H9 (cell line): ENCODE measurements at regions not wholly inside any gene's neighbourhood (a gene's known extent, or its start where the extent isn't known, plus 50 kb on each side); places are given as distances from the start of the nearest gene placed in this dataset.

Experiments
- DNase-seq: peaks from one replicate; pipeline ENCODE4 v3.0.0-alpha.2; 2017
- H2AFZ ChIP-seq: one replicate; pipeline ENCODE4 v1.6.1; 2013; ENCODE audit warnings: mild to moderate bottlenecking, low read length, control low read depth, moderate library complexity
- H2AK5ac ChIP-seq: 2 replicates; pipeline ENCODE4 v1.6.1; 2013; ENCODE audit warnings: low read length, control low read depth, mixed read lengths; ENCODE audit not compliant: insufficient read length
- H2BK120ac ChIP-seq: one replicate; pipeline ENCODE4 v1.6.1; 2013; ENCODE audit warnings: low read depth, mild to moderate bottlenecking, low read length, control low read depth, inconsistent platforms; ENCODE audit not compliant: poor library complexity, severe bottlenecking
- H2BK12ac ChIP-seq: 2 replicates; pipeline ENCODE4 v1.6.1; 2013; ENCODE audit warnings: low read length, control low read depth, mixed read lengths, low read depth; ENCODE audit not compliant: insufficient read length
- H2BK15ac ChIP-seq: 2 replicates; pipeline ENCODE4 v1.6.1; 2013; ENCODE audit warnings: low read depth, low read length, control low read depth
- H2BK20ac ChIP-seq: one replicate; pipeline ENCODE4 v1.6.1; 2013; ENCODE audit warnings: low read depth, mild to moderate bottlenecking, low read length, control low read depth, inconsistent platforms; ENCODE audit not compliant: poor library complexity, severe bottlenecking
- H2BK5ac ChIP-seq: 2 replicates; pipeline ENCODE4 v1.6.1; 2013; ENCODE audit warnings: low read length, control low read depth, mixed read lengths; ENCODE audit not compliant: insufficient read length
- H3K14ac ChIP-seq: 2 replicates; pipeline ENCODE4 v1.6.1; 2013; ENCODE audit warnings: low read length, control low read depth; ENCODE audit not compliant: insufficient read depth
- H3K18ac ChIP-seq: 2 replicates; pipeline ENCODE4 v1.6.1; 2013; ENCODE audit warnings: low read depth, mild to moderate bottlenecking, mixed read lengths, low read length, control low read depth; ENCODE audit not compliant: insufficient read length
- H3K23ac ChIP-seq: 2 replicates; pipeline ENCODE4 v1.6.1; 2013; ENCODE audit warnings: low read length, control low read depth, mixed read lengths, low read depth; ENCODE audit not compliant: insufficient read length
- H3K23me2 ChIP-seq: 2 replicates; pipeline ENCODE4 v1.6.1; 2013; ENCODE audit warnings: low read depth, mild to moderate bottlenecking, mixed read lengths, low read length, control low read depth; ENCODE audit not compliant: insufficient read length, poor library complexity, severe bottlenecking
- H3K27ac ChIP-seq: 2 replicates; pipeline ENCODE4 v1.5.1; 2013; ENCODE audit warnings: low read length, control low read depth, mixed read lengths, low read depth; ENCODE audit not compliant: insufficient read length
- H3K27me3 ChIP-seq: 2 replicates; pipeline ENCODE4 v1.6.1; 2013; ENCODE audit warnings: low read length, control low read depth, inconsistent platforms; ENCODE audit not compliant: insufficient read depth
- H3K4ac ChIP-seq: 2 replicates; pipeline ENCODE4 v1.6.1; 2013; ENCODE audit warnings: low read depth, mild to moderate bottlenecking, control low read depth, inconsistent platforms, low read length, moderate library complexity
- H3K4me1 ChIP-seq: 2 replicates; pipeline ENCODE4 v1.6.1; 2013; ENCODE audit warnings: low read length, control low read depth, inconsistent platforms; ENCODE audit not compliant: insufficient read depth
- H3K4me2 ChIP-seq: 2 replicates; pipeline ENCODE4 v1.6.1; 2013; ENCODE audit warnings: low read length, control low read depth, mixed read lengths; ENCODE audit not compliant: insufficient read length, insufficient read depth
- H3K56ac ChIP-seq: 2 replicates; pipeline ENCODE4 v1.6.1; 2013; ENCODE audit warnings: low read depth, mild to moderate bottlenecking, mixed read lengths, low read length, control low read depth; ENCODE audit not compliant: insufficient read length
- H3K79me1 ChIP-seq: 2 replicates; pipeline ENCODE4 v1.6.1; 2013; ENCODE audit warnings: low read depth, mild to moderate bottlenecking, moderate library complexity, low read length, control low read depth, inconsistent platforms; ENCODE audit not compliant: insufficient read depth, poor library complexity, severe bottlenecking
- H3K79me2 ChIP-seq: 2 replicates; pipeline ENCODE4 v1.6.1; 2013; ENCODE audit warnings: low read length, control low read depth, inconsistent platforms; ENCODE audit not compliant: insufficient read depth
- H3K9ac ChIP-seq: 2 replicates; pipeline ENCODE4 v1.6.1; 2013; ENCODE audit warnings: low read length, control low read depth, mixed read lengths; ENCODE audit not compliant: insufficient read length; ENCODE audit errors: extremely low read depth
- H3K9me3 ChIP-seq: one replicate; pipeline ENCODE4 v1.6.1; 2013; ENCODE audit warnings: low read depth, low read length, inconsistent platforms; ENCODE audit not compliant: control insufficient read depth
- H3T11ph ChIP-seq: one replicate; pipeline ENCODE4 v1.6.1; 2013; ENCODE audit warnings: mild to moderate bottlenecking, low read length, control low read depth, inconsistent platforms
- H4K20me1 ChIP-seq: one replicate; pipeline ENCODE4 v1.6.1; 2013; ENCODE audit not compliant: control insufficient read depth, insufficient read length, insufficient read depth
- H4K5ac ChIP-seq: 2 replicates; pipeline ENCODE4 v1.6.1; 2013; ENCODE audit warnings: low read depth, mild to moderate bottlenecking, mixed read lengths, low read length, control low read depth; ENCODE audit not compliant: insufficient read length
- H4K8ac ChIP-seq: replicated peaks from 2 replicates; pipeline ENCODE4 v1.6.1; 2013; ENCODE audit warnings: low read length, control low read depth, mixed read lengths, low read depth; ENCODE audit not compliant: insufficient read length
- H4K91ac ChIP-seq: 2 replicates; pipeline ENCODE4 v1.6.1; 2013; ENCODE audit warnings: low read depth, mild to moderate bottlenecking, moderate library complexity, mixed read lengths, low read length, control low read depth; ENCODE audit not compliant: insufficient read length
- H3K27ac Mint-ChIP-seq, 3 experiments: 2 replicates in 2 of 3; 3 replicates in 1 of 3; pipeline ENCODE4 v1.8.0; 2020 to 2021; ENCODE audit warnings: mixed read lengths in 3 of 3, mild to moderate bottlenecking in 1 of 3, moderate library complexity in 1 of 3
- H3K27me3 Mint-ChIP-seq: 2 replicates; pipeline ENCODE4 v1.8.0; 2021; ENCODE audit warnings: low read depth, mild to moderate bottlenecking, moderate library complexity, mixed read lengths
- H3K36me3 Mint-ChIP-seq, 3 experiments: 2 replicates in 2 of 3; 3 replicates in 1 of 3; pipeline ENCODE4 v1.8.0; 2020 to 2021; ENCODE audit warnings: low read depth in 3 of 3, mixed read lengths in 3 of 3; ENCODE audit not compliant: insufficient read depth in 1 of 3
- H3K4me1 Mint-ChIP-seq, 2 experiments: 2 replicates each; pipeline ENCODE4 v1.8.0; 2020; ENCODE audit warnings: mixed read lengths in 2 of 2
- H3K4me3 Mint-ChIP-seq, 2 experiments: 2 replicates in 1 of 2; 3 replicates in 1 of 2; pipeline ENCODE4 v1.8.0; 2020 to 2021; ENCODE audit warnings: mild to moderate bottlenecking in 2 of 2, mixed read lengths in 2 of 2, moderate library complexity in 1 of 2
- H3K9me3 Mint-ChIP-seq, 2 experiments: 2 replicates in 1 of 2; 3 replicates in 1 of 2; pipeline ENCODE4 v1.8.0; 2020; ENCODE audit warnings: mild to moderate bottlenecking in 2 of 2, mixed read lengths in 2 of 2, moderate library complexity in 1 of 2
- CTCF ChIP-seq: fragments of 200-600 bp; sonication (generic); conservative IDR thresholded peaks from 3 replicates; pipeline ENCODE4 v1.8.0; 2021; ENCODE audit warnings: antibody characterized with exemption, mild to moderate bottlenecking
- WGBS: extraction: QIAGEN DNeasy Blood & Tissue Kit; methylation state at CpG from one replicate; pipeline ENCODE4 v1.1.7; 2013; ENCODE audit warnings: missing lambda C conversion rate, low lambda C conversion rate, mixed read lengths; ENCODE audit not compliant: insufficient read length; ENCODE audit errors: extremely low coverage; 5-methylcytosine and 5-hydroxymethylcytosine counted together

GRCh38 chr1:229889031-229889517 lies 178.0 kb upstream of the GALNT2 start:
- Histone ChIP-seq H2BK5ac (no peak overlapping the region), H3K9me3 (no peaks in the 10 kb centered on the region), H2BK15ac (no peak overlapping the region), H3K4me1 (no peaks in the 10 kb centered on the region), H4K5ac (no peak overlapping the region), H2AFZ (no peak overlapping the region), H2BK20ac (no peak overlapping the region), H2AK5ac (no peak overlapping the region), H3K79me2 (no peaks in the 10 kb centered on the region), H3K18ac (no peak overlapping the region), H3K27ac (no peak overlapping the region), H4K91ac (no peak overlapping the region), H3K14ac (no peak overlapping the region), H3K9ac (no peak overlapping the region), H3K27me3 (no peaks in the 10 kb centered on the region), H4K20me1 (no peaks in the 10 kb centered on the region), H4K8ac (no peak overlapping the region), H3K23me2 (no peaks in the 10 kb centered on the region), H3K4me2 (no peak overlapping the region), H3K56ac (no peak overlapping the region), H2BK120ac (no peak overlapping the region), H2BK12ac (no peak overlapping the region), H3K4ac (no peak overlapping the region), H3T11ph (no peak overlapping the region), H3K23ac (no peak overlapping the region), H3K79me1 (no peaks in the 10 kb centered on the region)
- H3K9me3 Mint-ChIP-seq = peaks cover 0 to 2% of the 10 kb centered on the region in 2 experiments; a peak in 2 of 5 replicates
- no peak for TF ChIP-seq CTCF
- H3K4me1 Mint-ChIP-seq = no peaks in the 10 kb centered on the region
- DNase-seq = no peak
- H3K4me3 Mint-ChIP-seq = no peak overlapping the region
- no peaks in the 10 kb centered on the region for H3K36me3 Mint-ChIP-seq
- no peak overlapping the region for H3K27ac Mint-ChIP-seq
- H3K27me3 Mint-ChIP-seq = no peaks in the 10 kb centered on the region; the same call in 1 of the 2 replicates
- no CpG with 5 or more reads among the region's 1 CpG for WGBS
